NB4 (cell line): ENCODE measurements at regions not wholly inside any gene's neighbourhood (a gene's known extent, or its start where the extent isn't known, plus 50 kb on each side); places are given as distances from the start of the nearest gene placed in this dataset.

Source experiments
- MYC ChIP-seq: IDR thresholded peaks from 2 replicates; pipeline ENCODE4 v1.6.1; 2011; ENCODE audit warnings: low read depth, low read length
- POLR2A ChIP-seq: IDR thresholded peaks from 2 replicates; pipeline ENCODE4 v1.6.1; 2011; ENCODE audit warnings: mild to moderate bottlenecking; ENCODE audit not compliant: insufficient read length; ENCODE audit errors: extremely low read depth
- TF ChIP-seq, protein P1 (sequence below): IDR thresholded peaks from one replicate; pipeline ENCODE4 v1.5.1; 2012; ENCODE audit warnings: low read depth, low read length
- TF ChIP-seq, protein P2 (sequence below): IDR thresholded peaks from 2 replicates; pipeline ENCODE4 v1.6.1; 2011; ENCODE audit warnings: low read depth, low read length

DNA sequence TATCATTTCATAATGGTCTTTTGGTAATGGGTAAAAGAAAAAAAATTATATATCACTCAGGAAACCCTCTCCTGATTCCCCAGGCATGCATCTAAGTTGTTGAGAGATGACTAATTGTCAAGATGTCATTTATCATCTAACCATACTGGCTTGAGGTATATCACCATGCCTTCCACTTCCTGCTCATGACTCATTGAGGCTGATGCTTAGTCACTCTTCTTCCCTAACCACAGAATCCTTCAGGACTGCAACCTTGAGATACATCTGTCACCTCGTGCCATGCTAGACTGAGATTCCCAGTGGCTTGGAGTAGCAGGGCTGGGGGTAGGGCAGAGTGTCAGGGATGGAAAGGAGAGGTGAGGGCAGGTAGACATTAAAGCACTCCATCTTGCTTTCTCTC, 782.5 kb upstream of the INTU start:
- TF ChIP-seq, protein P1, sequence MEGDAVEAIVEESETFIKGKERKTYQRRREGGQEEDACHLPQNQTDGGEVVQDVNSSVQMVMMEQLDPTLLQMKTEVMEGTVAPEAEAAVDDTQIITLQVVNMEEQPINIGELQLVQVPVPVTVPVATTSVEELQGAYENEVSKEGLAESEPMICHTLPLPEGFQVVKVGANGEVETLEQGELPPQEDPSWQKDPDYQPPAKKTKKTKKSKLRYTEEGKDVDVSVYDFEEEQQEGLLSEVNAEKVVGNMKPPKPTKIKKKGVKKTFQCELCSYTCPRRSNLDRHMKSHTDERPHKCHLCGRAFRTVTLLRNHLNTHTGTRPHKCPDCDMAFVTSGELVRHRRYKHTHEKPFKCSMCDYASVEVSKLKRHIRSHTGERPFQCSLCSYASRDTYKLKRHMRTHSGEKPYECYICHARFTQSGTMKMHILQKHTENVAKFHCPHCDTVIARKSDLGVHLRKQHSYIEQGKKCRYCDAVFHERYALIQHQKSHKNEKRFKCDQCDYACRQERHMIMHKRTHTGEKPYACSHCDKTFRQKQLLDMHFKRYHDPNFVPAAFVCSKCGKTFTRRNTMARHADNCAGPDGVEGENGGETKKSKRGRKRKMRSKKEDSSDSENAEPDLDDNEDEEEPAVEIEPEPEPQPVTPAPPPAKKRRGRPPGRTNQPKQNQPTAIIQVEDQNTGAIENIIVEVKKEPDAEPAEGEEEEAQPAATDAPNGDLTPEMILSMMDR = no peak
- TF ChIP-seq POLR2A = no peak
- TF ChIP-seq, protein P2, sequence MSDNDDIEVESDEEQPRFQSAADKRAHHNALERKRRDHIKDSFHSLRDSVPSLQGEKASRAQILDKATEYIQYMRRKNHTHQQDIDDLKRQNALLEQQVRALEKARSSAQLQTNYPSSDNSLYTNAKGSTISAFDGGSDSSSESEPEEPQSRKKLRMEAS = no peak
- TF ChIP-seq MYC = no peak
